ENCODE measurements at regions not wholly inside any gene's neighbourhood (a gene's known extent, or its start where the extent isn't known, plus 50 kb on each side); places are given as distances from the start of the nearest gene placed in this dataset.

GRCh38 chr7:18117482-18117881 lies 89.8 kb upstream of the PRPS1L1 start:
- TF ChIP-seq MZF1 (CRISPR knock-in tag; IDR thresholded peaks at IDR 0.05; ENCODE audit: borderline replicate concordance) = no peak
- no peak for TF ChIP-seq AHDC1 (CRISPR knock-in tag; IDR thresholded peaks at IDR 0.05; ENCODE audit: borderline replicate concordance)
- no peak for TF ChIP-seq ZNF576 (CRISPR knock-in tag; IDR thresholded peaks at IDR 0.05)
- TF ChIP-seq ZNF589 (CRISPR knock-in tag; conservative IDR thresholded peaks at IDR 0.05) = no peak
